KMS-11 (cell line): ENCODE measurements at regions not wholly inside any gene's neighbourhood (a gene's known extent, or its start where the extent isn't known, plus 50 kb on each side); places are given as distances from the start of the nearest gene placed in this dataset.

ENCODE experiments used
- H2AFZ ChIP-seq: fragments of 200-600 bp; sonication (generic); 2 replicates; pipeline ENCODE4 v1.6.1; 2016; ENCODE audit warnings: antibody characterized with exemption, mixed run types, low read depth
- H3K27ac ChIP-seq: fragments of 200-600 bp; sonication (generic); 2 replicates; pipeline ENCODE4 v1.6.1; 2016; ENCODE audit warnings: mild to moderate bottlenecking, mixed run types
- H3K27me3 ChIP-seq: fragments of 200-600 bp; sonication (generic); 2 replicates; pipeline ENCODE4 v1.6.1; 2017; ENCODE audit warnings: mild to moderate bottlenecking, low read depth, mixed run types, moderate library complexity; ENCODE audit not compliant: insufficient read depth
- H3K36me3 ChIP-seq: fragments of 200-600 bp; sonication (generic); 2 replicates; pipeline ENCODE4 v1.6.1; 2017; ENCODE audit warnings: mild to moderate bottlenecking, mixed run types; ENCODE audit not compliant: insufficient read depth
- H3K4me1 ChIP-seq: fragments of 200-600 bp; sonication (generic); 2 replicates; pipeline ENCODE4 v1.6.1; 2016; ENCODE audit warnings: mild to moderate bottlenecking, low read depth, mixed run types; ENCODE audit not compliant: poor library complexity, severe bottlenecking
- H3K4me2 ChIP-seq: fragments of 200-600 bp; sonication (generic); 2 replicates; pipeline ENCODE4 v1.7.0; 2016; ENCODE audit warnings: mild to moderate bottlenecking, mixed run types
- H3K4me3 ChIP-seq: fragments of 200-600 bp; sonication (generic); IDR thresholded peaks from 2 replicates; pipeline ENCODE4 v1.6.1; 2017; ENCODE audit warnings: low read depth, low read length, mixed read lengths; ENCODE audit not compliant: insufficient read depth
- H3K79me2 ChIP-seq: fragments of 200-600 bp; sonication (generic); 2 replicates; pipeline ENCODE4 v1.6.1; 2016; ENCODE audit warnings: low read depth, mixed run types; ENCODE audit not compliant: insufficient read depth
- H3K9ac ChIP-seq: fragments of 200-600 bp; sonication (generic); 2 replicates; pipeline ENCODE4 v1.6.1; 2016; ENCODE audit warnings: mild to moderate bottlenecking, mixed run types
- H4K20me1 ChIP-seq: fragments of 200-600 bp; sonication (generic); 2 replicates; pipeline ENCODE4 v1.6.1; 2016; ENCODE audit warnings: mild to moderate bottlenecking, mixed run types; ENCODE audit not compliant: insufficient read depth
- TF ChIP-seq, protein P1 (sequence below): fragments of 200-600 bp; sonication (generic); conservative IDR thresholded peaks from 2 replicates; pipeline ENCODE4 v1.6.1; 2017; ENCODE audit warnings: low read depth, mild to moderate bottlenecking, antibody characterized with exemption, low read length, moderate library complexity, mixed read lengths

DNA sequence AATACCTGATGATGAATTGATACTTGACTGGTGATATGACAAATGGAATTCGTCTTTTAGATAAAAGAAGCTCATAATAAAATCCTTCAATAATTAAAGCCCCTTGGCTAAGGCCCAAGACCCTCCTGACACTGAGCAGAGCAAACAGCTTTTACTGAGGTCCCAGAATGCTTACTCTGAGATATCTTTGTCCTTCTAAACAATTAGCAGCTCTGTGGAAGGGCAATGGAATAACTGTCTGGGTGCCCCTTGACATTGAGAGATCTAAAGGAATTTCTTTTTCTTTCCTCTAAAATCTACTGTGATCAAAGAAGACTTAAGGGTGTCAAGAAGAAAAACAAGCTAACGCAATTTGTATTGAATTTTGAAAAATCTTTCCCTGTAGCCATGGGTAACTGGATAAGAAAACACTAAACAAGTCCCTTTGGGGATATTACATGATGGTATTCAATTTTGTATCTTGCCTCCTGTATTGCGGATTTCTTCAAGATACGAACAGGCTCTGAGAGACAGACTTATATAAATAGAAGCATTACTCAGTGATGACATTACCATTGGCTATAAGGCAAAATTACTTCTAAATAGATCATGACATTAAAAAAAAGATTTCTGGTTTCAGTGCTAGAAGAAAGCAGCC lies 128.8 kb downstream of the MREG start:
- H3K36me3 ChIP-seq: no peaks in the 10 kb centered on the region
- no peaks in the 10 kb centered on the region for H4K20me1 ChIP-seq
- no peak overlapping the region for H3K4me2 ChIP-seq
- H2AFZ ChIP-seq: no peak overlapping the region
- no peak overlapping the region for H3K9ac ChIP-seq
- no peak overlapping the region for H3K27ac ChIP-seq
- H3K4me1 ChIP-seq: no peaks in the 10 kb centered on the region
- H3K4me3 ChIP-seq: no peak overlapping the region
- TF ChIP-seq, protein P1, sequence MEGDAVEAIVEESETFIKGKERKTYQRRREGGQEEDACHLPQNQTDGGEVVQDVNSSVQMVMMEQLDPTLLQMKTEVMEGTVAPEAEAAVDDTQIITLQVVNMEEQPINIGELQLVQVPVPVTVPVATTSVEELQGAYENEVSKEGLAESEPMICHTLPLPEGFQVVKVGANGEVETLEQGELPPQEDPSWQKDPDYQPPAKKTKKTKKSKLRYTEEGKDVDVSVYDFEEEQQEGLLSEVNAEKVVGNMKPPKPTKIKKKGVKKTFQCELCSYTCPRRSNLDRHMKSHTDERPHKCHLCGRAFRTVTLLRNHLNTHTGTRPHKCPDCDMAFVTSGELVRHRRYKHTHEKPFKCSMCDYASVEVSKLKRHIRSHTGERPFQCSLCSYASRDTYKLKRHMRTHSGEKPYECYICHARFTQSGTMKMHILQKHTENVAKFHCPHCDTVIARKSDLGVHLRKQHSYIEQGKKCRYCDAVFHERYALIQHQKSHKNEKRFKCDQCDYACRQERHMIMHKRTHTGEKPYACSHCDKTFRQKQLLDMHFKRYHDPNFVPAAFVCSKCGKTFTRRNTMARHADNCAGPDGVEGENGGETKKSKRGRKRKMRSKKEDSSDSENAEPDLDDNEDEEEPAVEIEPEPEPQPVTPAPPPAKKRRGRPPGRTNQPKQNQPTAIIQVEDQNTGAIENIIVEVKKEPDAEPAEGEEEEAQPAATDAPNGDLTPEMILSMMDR: no peak
- H3K79me2 ChIP-seq: no peaks in the 10 kb centered on the region
- no peaks in the 10 kb centered on the region for H3K27me3 ChIP-seq

DNA sequence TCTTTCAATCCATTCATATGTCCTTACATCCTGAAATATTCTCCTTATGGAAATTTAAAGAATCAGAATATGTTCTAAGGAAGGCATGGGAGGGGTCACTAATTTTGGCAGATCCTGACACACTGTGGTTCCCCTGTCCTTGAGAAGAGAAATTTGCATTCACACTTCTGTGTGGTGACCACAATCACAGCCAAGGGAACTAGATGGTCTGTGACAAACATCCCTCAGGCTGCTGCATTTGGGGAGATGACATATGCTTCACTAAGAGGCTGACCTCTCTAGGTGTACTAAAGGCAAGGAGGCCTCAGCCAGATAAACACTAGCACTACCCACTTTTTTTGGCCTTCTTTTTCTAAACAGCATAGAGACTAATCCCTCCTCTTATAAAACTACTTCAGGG lies 129.6 kb downstream of the MREG start:
- Histone ChIP-seq H4K20me1 (no peaks in the 10 kb centered on the region), H3K4me3 (no peak overlapping the region), H3K4me2 (no peak overlapping the region), H3K4me1 (no peaks in the 10 kb centered on the region), H3K9ac (no peak overlapping the region), H2AFZ (no peak overlapping the region), H3K79me2 (no peaks in the 10 kb centered on the region), H3K27me3 (no peaks in the 10 kb centered on the region), H3K36me3 (no peaks in the 10 kb centered on the region), H3K27ac (no peak overlapping the region)
- TF ChIP-seq, protein P1: no peak

DNA sequence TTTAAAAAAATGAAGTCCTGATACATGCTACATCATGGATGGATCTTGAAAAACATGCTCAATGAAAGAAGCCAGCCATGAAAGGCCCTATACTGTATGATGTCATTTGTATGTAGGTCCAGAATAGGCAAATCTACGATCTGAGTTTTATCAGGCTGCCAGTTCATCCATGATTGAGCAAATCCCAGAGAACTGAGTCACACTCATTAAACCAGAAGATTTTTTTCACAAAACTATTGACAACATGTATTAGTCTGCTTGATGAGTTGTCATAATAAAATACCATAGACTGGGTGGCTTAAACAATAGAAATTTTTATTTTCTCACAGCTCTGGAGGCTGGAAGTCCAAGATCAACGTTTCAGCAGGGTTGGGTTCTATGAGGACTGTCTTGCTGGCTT lies 130.7 kb downstream of the MREG start:
- H4K20me1 ChIP-seq: no peaks in the 10 kb centered on the region
- H3K4me1 ChIP-seq: no peaks in the 10 kb centered on the region
- no peak overlapping the region for H3K4me2 ChIP-seq
- H2AFZ ChIP-seq: no peak overlapping the region
- H3K4me3 ChIP-seq: no peak overlapping the region
- no peaks in the 10 kb centered on the region for H3K79me2 ChIP-seq
- TF ChIP-seq, protein P1: no peak
- H3K9ac ChIP-seq: no peak overlapping the region
- no peak overlapping the region for H3K27ac ChIP-seq
- no peaks in the 10 kb centered on the region for H3K36me3 ChIP-seq
- H3K27me3 ChIP-seq: no peaks in the 10 kb centered on the region

DNA sequence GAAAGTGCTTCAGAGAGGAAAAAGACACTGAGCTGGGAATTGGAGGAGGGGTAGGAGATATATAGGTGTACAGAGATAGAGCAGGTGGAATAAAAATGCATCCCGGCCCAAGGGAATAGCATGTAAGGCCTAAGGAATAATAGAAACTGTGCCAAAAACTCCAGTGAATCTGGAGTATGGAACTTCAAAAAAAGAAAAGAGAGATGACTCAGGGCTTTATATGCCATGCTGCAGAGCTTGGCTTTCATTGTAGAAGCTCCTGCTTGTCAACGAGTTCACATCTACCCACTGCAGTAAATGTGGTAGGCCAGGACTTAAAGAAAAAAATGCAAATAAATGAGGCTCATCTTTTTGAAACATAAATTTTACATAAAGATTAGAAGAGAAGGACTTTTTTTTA lies 131.8 kb downstream of the MREG start:
- no peak overlapping the region for H3K4me3 ChIP-seq
- H4K20me1 ChIP-seq: no peaks in the 10 kb centered on the region
- H3K4me2 ChIP-seq: no peak overlapping the region
- H3K36me3 ChIP-seq: no peaks in the 10 kb centered on the region
- H3K27me3 ChIP-seq: no peaks in the 10 kb centered on the region
- TF ChIP-seq, protein P1: no peak
- no peak overlapping the region for H3K27ac ChIP-seq
- H3K9ac ChIP-seq: no peak overlapping the region
- H2AFZ ChIP-seq: no peak overlapping the region
- no peaks in the 10 kb centered on the region for H3K79me2 ChIP-seq
- no peaks in the 10 kb centered on the region for H3K4me1 ChIP-seq
